ENCODE measurements at regions not wholly inside any gene's neighbourhood (a gene's known extent, or its start where the extent isn't known, plus 50 kb on each side); places are given as distances from the start of the nearest gene placed in this dataset.

- no peak for DNase-seq (ENCODE audit: low read depth)
- no peak overlapping the region for H3K4me3 ChIP-seq (ENCODE audit: control insufficient read depth, low read depth, low read length)
- TF ChIP-seq CTCF (IDR thresholded peaks at IDR 0.05; ENCODE audit: control insufficient read depth, insufficient read depth, low read depth, low read length, missing control alignments), result no peak
Measured at GRCh38 chr10:3282674-3283017, 110.1 kb upstream of the PITRM1 start.

GRCh38 chr10:3281941-3282673 lies 109.5 kb upstream of the PITRM1 start:
- no peak for TF ChIP-seq CTCF (IDR thresholded peaks at IDR 0.05; ENCODE audit: control insufficient read depth, insufficient read depth, low read depth, low read length, missing control alignments)
- DNase-seq (ENCODE audit: low read depth), result no peak
- H3K4me3 ChIP-seq (ENCODE audit: control insufficient read depth, low read depth, low read length), result no peak overlapping the region

GRCh38 chr10:3278771-3279170 lies 106.2 kb upstream of the PITRM1 start:
- no peak overlapping the region for H3K4me3 ChIP-seq (ENCODE audit: control insufficient read depth, low read depth, low read length)
- no peak for TF ChIP-seq CTCF (IDR thresholded peaks at IDR 0.05; ENCODE audit: control insufficient read depth, insufficient read depth, low read depth, low read length, missing control alignments)
- DNase-seq (ENCODE audit: low read depth), result no peak

GRCh38 chr10:3277566-3277965 lies 105.0 kb upstream of the PITRM1 start:
- TF ChIP-seq CTCF (IDR thresholded peaks at IDR 0.05; ENCODE audit: control insufficient read depth, insufficient read depth, low read depth, low read length, missing control alignments), result no peak
- no peak for DNase-seq (ENCODE audit: low read depth)

GRCh38 chr10:3274414-3274813 lies 101.8 kb upstream of the PITRM1 start:
- no peak overlapping the region for H3K4me3 ChIP-seq (ENCODE audit: control insufficient read depth, low read depth, low read length)
- no peak for DNase-seq (ENCODE audit: low read depth)
- no peak for TF ChIP-seq CTCF (IDR thresholded peaks at IDR 0.05; ENCODE audit: control insufficient read depth, insufficient read depth, low read depth, low read length, missing control alignments)

More at GRCh38 chr10:3277566-3277965, 105.0 kb upstream of the PITRM1 start:
- H3K4me3 ChIP-seq (ENCODE audit: control insufficient read depth, low read depth, low read length), result no peak overlapping the region

GRCh38 chr10:3273966-3274365 lies 101.4 kb upstream of the PITRM1 start:
- no peak overlapping the region for H3K4me3 ChIP-seq (ENCODE audit: control insufficient read depth, low read depth, low read length)
- no peak for DNase-seq (ENCODE audit: low read depth)
- TF ChIP-seq CTCF (IDR thresholded peaks at IDR 0.05; ENCODE audit: control insufficient read depth, insufficient read depth, low read depth, low read length, missing control alignments), result no peak
